IMR-90 (cell line): ENCODE measurements at regions not wholly inside any gene's neighbourhood (a gene's known extent, or its start where the extent isn't known, plus 50 kb on each side); places are given as distances from the start of the nearest gene placed in this dataset.

ENCODE experiments used
- BHLHE40 ChIP-seq: fragments of 150-350 bp; IDR thresholded peaks from 2 replicates; pipeline ENCODE4 v1.6.1; 2016; ENCODE audit warnings: mild to moderate bottlenecking, low read depth, low read length
- CEBPB ChIP-seq: IDR thresholded peaks from 2 replicates; pipeline ENCODE4 v1.6.1; 2012; ENCODE audit warnings: low read depth, low read length, improper control_type of control experiment
- CHD1 ChIP-seq: IDR thresholded peaks from 2 replicates; pipeline ENCODE4 v1.6.1; 2012; ENCODE audit warnings: low read depth, low read length, improper control_type of control experiment
- CTCF ChIP-seq: conservative IDR thresholded peaks from 2 replicates; pipeline ENCODE4 v1.5.1; 2012; ENCODE audit warnings: mild to moderate bottlenecking, low read depth, low read length, improper control_type of control experiment
- ELK1 ChIP-seq: fragments of 150-350 bp; IDR thresholded peaks from 2 replicates; pipeline ENCODE4 v1.6.1; 2016; ENCODE audit warnings: low read depth, mild to moderate bottlenecking, low read length, moderate library complexity, borderline replicate concordance
- FOS ChIP-seq: fragments of 150-350 bp; IDR thresholded peaks from 2 replicates; pipeline ENCODE4 v1.6.1; 2016; ENCODE audit warnings: low read depth, low read length
- MAFK ChIP-seq: IDR thresholded peaks from 2 replicates; pipeline ENCODE4 v1.6.1; 2012; ENCODE audit warnings: low read depth, low read length, improper control_type of control experiment
- MAZ ChIP-seq: IDR thresholded peaks from 2 replicates; pipeline ENCODE4 v1.6.1; 2012; ENCODE audit warnings: low read depth, mild to moderate bottlenecking, low read length, improper control_type of control experiment, moderate library complexity, borderline replicate concordance
- MXI1 ChIP-seq: IDR thresholded peaks from 2 replicates; pipeline ENCODE4 v1.6.1; 2012; ENCODE audit warnings: low read depth, mild to moderate bottlenecking, low read length, moderate library complexity, borderline replicate concordance
- NFE2L2 ChIP-seq: fragments of 150-350 bp; IDR thresholded peaks from 2 replicates; pipeline ENCODE4 v1.6.1; 2016; ENCODE audit warnings: low read depth, mild to moderate bottlenecking, low read length
- POLR2A ChIP-seq: IDR thresholded peaks from 2 replicates; pipeline ENCODE4 v1.6.1; 2012; ENCODE audit warnings: mild to moderate bottlenecking, low read depth, low read length
- RFX5 ChIP-seq: IDR thresholded peaks from 2 replicates; pipeline ENCODE4 v1.8.0; 2012; ENCODE audit warnings: low read depth, mild to moderate bottlenecking, low read length, moderate library complexity
- SMC3 ChIP-seq: fragments of 150-350 bp; IDR thresholded peaks from 2 replicates; pipeline ENCODE4 v1.6.1; 2016; ENCODE audit warnings: low read depth, mild to moderate bottlenecking, antibody characterized with exemption, low read length, moderate library complexity
- USF2 ChIP-seq: fragments of 150-350 bp; IDR thresholded peaks from 2 replicates; pipeline ENCODE4 v1.6.1; 2017; ENCODE audit warnings: mild to moderate bottlenecking, antibody characterized with exemption, low read length, low read depth

GRCh38 chr5:79875230-79875629, 115.8 kb downstream of the MTX3 start:
- no peak for TF ChIP-seq CTCF
- no peak for TF ChIP-seq USF2
- TF ChIP-seq POLR2A: no peak
- no peak for TF ChIP-seq MAFK
- no peak for TF ChIP-seq MAZ
- no peak for TF ChIP-seq SMC3
- TF ChIP-seq BHLHE40: no peak
- TF ChIP-seq CHD1: no peak
- no peak for TF ChIP-seq ELK1
- no peak for TF ChIP-seq RFX5
- no peak for TF ChIP-seq NFE2L2
- TF ChIP-seq CEBPB: no peak
- no peak for TF ChIP-seq FOS
- TF ChIP-seq MXI1: no peak
